GM12891 (cell line): ENCODE measurements at regions not wholly inside any gene's neighbourhood (a gene's known extent, or its start where the extent isn't known, plus 50 kb on each side); places are given as distances from the start of the nearest gene placed in this dataset.

Source experiments
- POLR2A ChIP-seq: IDR thresholded peaks from 2 replicates; pipeline ENCODE4 v1.6.1; 2011; ENCODE audit warnings: low read depth, low read length, control low read depth
- POLR2AphosphoS5 ChIP-seq: IDR thresholded peaks from 2 replicates; pipeline ENCODE4 v1.6.1; 2011; ENCODE audit warnings: low read depth, low read length, control low read depth
- POU2F2 ChIP-seq: IDR thresholded peaks from 2 replicates; pipeline ENCODE4 v1.6.1; 2011; ENCODE audit warnings: low read depth, mild to moderate bottlenecking, control low read depth, low read length, moderate library complexity
- SPI1 ChIP-seq: IDR thresholded peaks from 2 replicates; pipeline ENCODE4 v1.6.1; 2011; ENCODE audit warnings: low read depth, low read length, control low read depth
- TAF1 ChIP-seq: IDR thresholded peaks from 2 replicates; pipeline ENCODE4 v1.6.1; 2011; ENCODE audit warnings: low read depth, low read length, control low read depth

DNA sequence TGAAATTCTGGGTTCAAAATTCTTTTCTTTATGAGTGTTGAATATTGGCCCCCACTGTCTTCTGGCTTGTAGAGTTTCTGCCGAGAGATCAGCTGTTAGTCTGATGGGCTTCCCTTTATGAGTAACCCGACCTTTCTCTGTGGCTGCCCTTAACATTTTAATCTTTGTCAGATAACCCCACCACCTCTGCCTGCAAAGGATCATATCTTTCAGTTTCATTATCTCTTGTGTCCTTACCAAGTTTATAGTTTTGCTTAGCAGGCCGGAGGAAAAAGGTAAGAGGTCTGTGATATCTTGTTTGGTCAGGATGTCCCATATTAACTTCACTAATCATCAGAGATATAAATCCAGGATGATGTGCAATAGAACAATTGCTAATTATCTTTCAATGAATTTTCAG, 970.2 kb upstream of the TYRP1 start:
- TF ChIP-seq POLR2A (no peak), POLR2AphosphoS5 (no peak), TAF1 (no peak), POU2F2 (no peak), SPI1 (no peak)
